IPS DF 4.7 (cell line): ENCODE measurements at regions not wholly inside any gene's neighbourhood (a gene's known extent, or its start where the extent isn't known, plus 50 kb on each side); places are given as distances from the start of the nearest gene placed in this dataset.
"Not testable (repeated sequence)": the region's sequence is repeated elsewhere in the genome, so short reads cannot be mapped to it uniquely, and the experiment has no call there.

Experiments
- DNase-seq: peaks from one replicate; pipeline ENCODE4 v3.0.0-alpha.2; 2013; ENCODE audit warnings: low spot score; ENCODE audit errors: extremely low read depth

GRCh38 chr13:54004026-54004699 lies 975.5 kb downstream of the OLFM4 start:
- DNase-seq: no peak

GRCh38 chr13:54016542-54016941 lies 987.9 kb downstream of the OLFM4 start:
- no peak for DNase-seq

GRCh38 chr13:54018485-54018884 lies 989.9 kb downstream of the OLFM4 start:
- no peak for DNase-seq

- no peak for DNase-seq
These were observed 1000.6 kb downstream of the OLFM4 start for GRCh38 chr13:54029226-54029625.

- DNase-seq: no peak
These were observed 1001.1 kb downstream of the OLFM4 start for GRCh38 chr13:54029720-54030119.

GRCh38 chr13:54033323-54033861 lies 1004.8 kb downstream of the OLFM4 start:
- DNase-seq: no peak

- DNase-seq: no peak
These were observed 1005.4 kb downstream of the OLFM4 start for GRCh38 chr13:54034047-54034446.

- not testable (repeated sequence) for DNase-seq
These were observed 1028.8 kb downstream of the OLFM4 start for GRCh38 chr13:54057416-54057815.

GRCh38 chr13:54069958-54070357 lies 1041.3 kb downstream of the OLFM4 start:
- DNase-seq: not testable (repeated sequence)

GRCh38 chr13:54077569-54077968 lies 1049.0 kb downstream of the OLFM4 start:
- DNase-seq: no peak

GRCh38 chr13:54078271-54078870 lies 1049.8 kb downstream of the OLFM4 start:
- no peak for DNase-seq

- not testable (repeated sequence) for DNase-seq
These were observed 1053.7 kb downstream of the OLFM4 start for GRCh38 chr13:54082309-54082708.

GRCh38 chr13:54091884-54092283 lies 1063.3 kb downstream of the OLFM4 start:
- DNase-seq: no peak

- no peak for DNase-seq
These were observed 1064.1 kb downstream of the OLFM4 start for GRCh38 chr13:54092686-54093085.

- DNase-seq: no peak
These were observed 1082.0 kb downstream of the OLFM4 start for GRCh38 chr13:54110597-54110996.

- no peak for DNase-seq
These were observed 1096.1 kb downstream of the OLFM4 start for GRCh38 chr13:54124700-54125099.

GRCh38 chr13:54130931-54131330 lies 1102.3 kb downstream of the OLFM4 start:
- not testable (repeated sequence) for DNase-seq

GRCh38 chr13:54131433-54131832 lies 1102.8 kb downstream of the OLFM4 start:
- DNase-seq: not testable (repeated sequence)

GRCh38 chr13:54132127-54132526 lies 1103.5 kb downstream of the OLFM4 start:
- not testable (repeated sequence) for DNase-seq

- not testable (repeated sequence) for DNase-seq
These were observed 1104.1 kb downstream of the OLFM4 start for GRCh38 chr13:54132720-54133119.

- DNase-seq: no peak
These were observed 1105.1 kb downstream of the OLFM4 start for GRCh38 chr13:54133746-54134145.

GRCh38 chr13:54144828-54145227 lies 1116.2 kb downstream of the OLFM4 start:
- no peak for DNase-seq

GRCh38 chr13:54150851-54151250 lies 1122.2 kb downstream of the OLFM4 start:
- DNase-seq: no peak
